GM19025 (cell line): ENCODE measurements at regions not wholly inside any gene's neighbourhood (a gene's known extent, or its start where the extent isn't known, plus 50 kb on each side); places are given as distances from the start of the nearest gene placed in this dataset.

ENCODE experiments used
- ATAC-seq: cut with Tn5 transposase; IDR thresholded peaks from one replicate; pipeline ENCODE4 v1.9.1; 2021; ENCODE audit warnings: mild to moderate bottlenecking, low read depth, moderate library complexity; ENCODE audit not compliant: unreplicated experiment

DNA sequence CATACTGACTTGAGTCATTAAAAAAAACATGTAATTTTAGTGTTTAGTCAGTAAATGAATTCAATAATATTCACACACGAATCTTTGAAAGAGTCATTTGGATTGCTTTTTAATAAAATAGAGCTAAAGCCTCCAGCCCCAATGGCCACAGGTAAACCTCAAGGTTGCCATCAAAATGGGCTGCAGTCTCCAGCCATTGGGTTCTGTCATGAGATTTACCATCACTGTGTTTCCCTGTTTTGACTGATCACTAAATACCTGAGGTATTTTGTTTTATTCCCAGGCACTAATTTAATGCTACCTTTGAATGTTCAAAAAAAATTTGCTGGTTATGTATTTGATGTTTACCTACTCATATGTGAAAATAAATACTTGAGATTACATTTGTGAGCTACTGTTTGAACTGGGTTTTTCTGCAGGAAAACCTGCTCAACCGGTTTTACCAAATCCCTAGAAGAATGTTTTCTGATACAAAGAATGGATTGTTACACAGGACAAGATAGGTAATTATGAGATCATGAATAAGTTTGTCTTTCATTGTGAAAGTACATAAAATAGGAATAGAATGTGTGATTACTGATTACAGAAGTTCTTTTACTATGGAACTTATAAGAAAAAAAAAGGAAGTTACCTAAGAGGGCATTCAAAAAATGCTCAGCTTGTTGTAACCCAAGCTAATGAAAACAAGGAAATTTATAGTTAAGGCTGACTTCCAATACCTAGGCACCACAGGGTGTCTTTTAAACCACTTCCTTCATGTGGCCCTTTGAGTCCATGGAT is 391.3 kb downstream of the EFNB2 start:
- ATAC-seq, result no peak

DNA sequence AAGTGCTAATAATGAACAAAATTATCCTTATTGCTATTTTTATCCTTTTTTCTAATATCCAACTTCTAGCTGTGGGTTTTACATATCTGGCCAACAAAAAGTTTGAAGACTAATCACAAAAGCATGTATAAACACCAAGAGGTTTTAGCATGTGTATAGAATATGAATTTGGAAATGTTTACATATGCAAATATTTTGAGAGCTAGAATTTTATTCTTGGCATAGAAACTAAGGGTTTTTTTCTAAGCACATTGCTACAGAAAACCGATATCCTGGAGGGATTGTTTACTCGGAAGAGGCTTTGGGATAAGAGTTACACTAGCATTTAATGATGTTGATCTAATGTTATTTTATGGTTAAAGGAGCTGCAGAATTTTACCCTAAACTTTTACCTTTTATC is 392.1 kb downstream of the EFNB2 start:
- no peak for ATAC-seq

- no peak for ATAC-seq
These were observed 395.0 kb downstream of the EFNB2 start for GRCh38 chr13:106140476-106140875.

- no peak for ATAC-seq
These were observed 395.5 kb downstream of the EFNB2 start for GRCh38 chr13:106139942-106140341.

GRCh38 chr13:106139377-106139776 is 396.1 kb downstream of the EFNB2 start:
- no peak for ATAC-seq

GRCh38 chr13:106138620-106139019 is 396.8 kb downstream of the EFNB2 start:
- no peak for ATAC-seq

DNA sequence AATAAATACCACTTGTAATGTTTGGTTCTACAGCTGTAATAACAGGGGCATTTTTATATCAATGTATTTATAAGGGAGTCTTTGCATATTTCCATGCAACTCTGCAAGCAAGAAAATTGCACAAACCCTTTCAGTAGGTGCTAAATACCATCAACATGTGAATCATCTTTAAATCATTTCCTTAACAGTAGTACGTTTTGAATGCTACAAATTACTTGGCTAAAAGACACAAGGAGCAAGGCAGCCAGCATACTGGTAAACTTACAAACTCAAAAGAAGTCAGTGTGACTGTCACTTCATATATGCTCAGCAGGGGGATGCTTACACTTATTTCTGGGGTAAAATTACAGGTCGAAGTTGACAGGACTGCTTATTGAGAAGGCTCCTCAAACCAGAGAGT is 402.4 kb downstream of the EFNB2 start:
- ATAC-seq, result no peak

- ATAC-seq, result no peak
These were observed 403.2 kb downstream of the EFNB2 start for GRCh38 chr13:106132216-106132615.

DNA sequence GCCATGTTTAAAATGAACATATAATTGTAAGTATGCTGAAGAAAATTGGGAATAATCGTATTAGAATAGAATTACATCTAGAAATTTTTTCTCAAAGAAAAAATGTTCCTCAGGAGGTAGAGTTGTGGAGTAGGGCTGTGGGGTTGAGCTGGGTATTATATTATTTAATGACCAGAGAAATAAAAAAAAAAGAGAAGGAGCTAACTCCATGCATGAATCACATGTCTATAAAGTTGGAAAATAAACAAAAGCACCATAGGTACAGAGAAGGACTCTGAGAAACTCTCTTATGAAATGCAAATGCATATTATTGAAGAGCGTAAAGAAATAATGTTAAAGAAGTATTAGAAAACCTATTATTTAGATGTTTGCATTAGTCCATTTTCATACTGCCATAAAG is 405.5 kb downstream of the EFNB2 start:
- no peak for ATAC-seq

- ATAC-seq, result no peak
These were observed 406.2 kb downstream of the EFNB2 start for GRCh38 chr13:106129273-106129672.

DNA sequence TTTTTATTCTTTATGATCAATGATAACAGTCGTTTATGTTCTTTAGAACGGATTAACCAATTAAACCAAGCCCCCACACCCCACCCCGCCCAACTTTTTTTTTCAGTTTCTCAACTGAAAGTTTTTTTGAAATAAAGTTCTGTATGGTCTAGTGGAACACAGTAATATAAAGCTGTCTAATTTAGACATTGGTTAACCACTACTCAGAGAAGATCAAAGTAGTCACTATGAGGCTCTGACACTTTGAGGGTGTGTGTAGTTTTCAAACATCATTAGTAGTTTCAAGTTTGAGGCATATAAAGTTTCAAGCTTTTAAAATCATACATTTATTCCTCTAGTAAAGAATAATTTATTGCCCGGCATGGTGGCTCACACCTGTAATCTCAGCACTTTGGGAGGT is 413.2 kb downstream of the EFNB2 start:
- no peak for ATAC-seq

GRCh38 chr13:106121173-106121754 is 414.2 kb downstream of the EFNB2 start:
- no peak for ATAC-seq

DNA sequence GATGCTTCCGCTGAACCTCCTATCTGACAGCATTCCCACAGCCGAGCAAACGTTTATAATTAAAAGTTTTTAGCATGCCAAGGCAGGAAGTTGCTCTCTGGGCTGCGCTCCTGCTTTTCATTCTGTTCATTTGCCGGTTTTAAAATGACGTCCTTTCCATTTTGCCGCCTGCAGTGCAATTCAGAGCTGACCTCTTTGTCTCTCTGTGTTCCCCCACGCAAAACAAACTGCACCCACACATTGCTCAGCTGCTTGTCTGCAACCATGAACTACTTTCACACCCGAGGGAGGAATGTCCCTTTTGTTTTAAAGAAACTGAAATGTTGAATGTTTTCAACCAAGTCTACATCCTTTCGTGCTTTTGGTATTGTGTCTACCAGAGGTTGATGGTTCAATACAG is 416.5 kb downstream of the EFNB2 start:
- no peak for ATAC-seq

DNA sequence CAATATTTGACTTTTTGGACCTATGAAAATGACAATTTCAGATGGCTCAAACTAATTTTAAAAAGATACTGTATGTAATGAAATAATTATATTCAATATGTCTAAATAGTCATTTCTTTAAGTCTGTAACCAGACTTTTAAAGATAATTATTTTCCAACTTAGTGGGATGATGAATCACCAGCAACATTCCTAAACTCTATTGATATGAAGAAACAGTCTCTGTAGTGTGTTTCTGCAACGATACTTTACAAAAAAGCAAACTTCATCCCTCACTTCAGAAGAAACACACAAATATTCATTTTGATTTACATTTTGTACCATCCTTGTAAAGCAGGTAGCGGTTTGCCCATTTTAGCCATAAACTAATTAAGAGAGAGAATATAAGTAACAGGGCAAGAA is 417.4 kb downstream of the EFNB2 start:
- ATAC-seq, result no peak

DNA sequence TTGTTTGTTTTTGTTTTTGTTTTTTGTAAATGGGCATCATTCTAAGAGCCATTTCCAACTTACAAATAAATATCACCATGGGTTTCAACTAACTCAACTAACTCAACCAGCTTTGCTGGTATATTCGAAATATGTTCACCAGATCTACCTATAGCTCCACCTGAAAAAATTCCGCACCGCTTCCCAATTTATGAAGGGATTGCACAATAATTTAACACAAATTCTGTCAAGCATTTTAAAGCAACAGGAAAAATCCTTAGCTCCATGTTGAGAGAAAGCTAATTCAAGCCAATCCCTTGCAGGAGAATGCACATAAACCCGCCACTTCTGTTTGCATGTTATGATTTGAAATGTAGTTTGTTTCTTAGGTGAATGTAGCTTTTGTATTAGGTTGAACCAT is 417.8 kb downstream of the EFNB2 start:
- ATAC-seq, result no peak

DNA sequence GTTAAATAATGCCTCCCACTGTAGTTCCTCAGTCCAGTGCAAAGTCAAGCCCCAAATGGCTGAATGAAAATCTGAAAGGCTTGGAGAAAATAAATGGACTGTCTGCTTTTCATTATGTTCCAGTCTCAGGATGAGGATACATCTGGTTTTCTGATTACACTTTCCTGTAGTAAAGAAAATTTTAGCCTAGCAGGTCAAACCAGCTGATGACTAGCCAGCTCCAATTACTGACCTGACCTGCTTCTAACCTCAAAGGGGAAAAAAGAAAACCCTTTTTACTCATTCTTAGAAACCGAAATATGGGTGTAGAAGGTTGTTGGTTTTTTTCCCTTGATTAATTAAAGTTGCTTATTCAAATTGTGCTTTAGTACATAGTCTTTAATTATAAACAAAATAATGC is 418.4 kb downstream of the EFNB2 start:
- no peak for ATAC-seq

- no peak for ATAC-seq
These were observed 420.4 kb downstream of the EFNB2 start for GRCh38 chr13:106115081-106115480.

GRCh38 chr13:106113796-106114195 is 421.7 kb downstream of the EFNB2 start:
- ATAC-seq, result no peak

- no peak for ATAC-seq
These were observed 423.3 kb downstream of the EFNB2 start for GRCh38 chr13:106112191-106112590.

- no peak for ATAC-seq
These were observed 425.1 kb downstream of the EFNB2 start for GRCh38 chr13:106110241-106110855.

DNA sequence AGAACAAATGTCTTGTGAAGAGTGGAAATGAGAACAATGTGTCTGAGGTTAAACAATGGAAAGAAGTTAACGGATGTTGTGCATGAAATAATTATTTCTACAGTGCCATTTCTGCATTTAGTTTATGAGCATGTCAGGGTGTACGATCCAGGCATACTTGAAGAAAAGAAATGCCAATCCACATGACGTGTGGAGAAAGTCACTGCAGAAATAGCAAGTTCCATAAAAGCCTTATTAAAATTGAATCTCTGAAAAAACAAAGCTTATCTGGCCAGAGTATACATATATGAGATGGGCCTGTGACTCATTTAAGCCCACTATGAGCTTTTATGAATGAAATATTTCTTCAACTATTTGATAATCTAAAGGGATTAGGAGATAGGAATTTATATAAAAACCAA is 426.1 kb downstream of the EFNB2 start:
- ATAC-seq, result no peak

DNA sequence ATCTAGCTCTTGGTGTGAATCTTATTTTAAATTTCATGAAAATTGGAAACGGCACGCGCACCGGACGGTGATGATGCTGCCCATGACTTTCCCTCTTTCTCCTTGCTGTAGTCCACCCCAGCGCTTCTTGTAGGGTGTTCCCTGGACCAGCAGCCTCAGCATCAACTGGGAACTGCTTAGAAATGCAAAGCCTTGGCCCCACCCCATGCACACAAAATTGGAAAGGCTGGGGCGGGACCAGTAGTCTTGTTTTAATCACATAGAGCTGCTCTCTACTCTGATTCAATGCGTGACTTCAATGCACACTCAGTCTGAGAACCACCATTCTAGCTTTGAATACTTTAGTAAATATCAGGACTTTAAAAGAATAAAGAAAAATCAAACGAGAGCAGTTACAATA is 427.1 kb downstream of the EFNB2 start:
- no peak for ATAC-seq
